ENCODE measurements at regions not wholly inside any gene's neighbourhood (a gene's known extent, or its start where the extent isn't known, plus 50 kb on each side); places are given as distances from the start of the nearest gene placed in this dataset.

- H3K4me3 ChIP-seq (ENCODE audit: low read depth in 1 of 3, low read length in 3 of 3), result no peak overlapping the region
- no peak for FAIRE-seq
Measured at GRCh38 chr9:13942695-13943094, 371.2 kb downstream of the NFIB start.

GRCh38 chr9:13942201-13942600 is 371.7 kb downstream of the NFIB start:
- Histone ChIP-seq H3K36me3 (ENCODE audit: control insufficient read depth in 3 of 3, insufficient read depth in 2 of 3, low read depth in 1 of 3, low read length in 3 of 3) (no peaks in the 10 kb centered on the region), H3K9me3 (ENCODE audit: control insufficient read depth in 2 of 2, insufficient read depth in 1 of 2, low read depth in 1 of 2, low read length in 1 of 2) (no peaks in the 10 kb centered on the region), H3K4me1 (ENCODE audit: control insufficient read depth in 3 of 3, insufficient read depth in 2 of 3, low read depth in 1 of 3, low read length in 2 of 3) (no peaks in the 10 kb centered on the region), H3K4me3 (ENCODE audit: low read depth in 1 of 3, low read length in 3 of 3) (no peak overlapping the region), H3K27me3 (ENCODE audit: control insufficient read depth in 3 of 3, insufficient read depth in 3 of 3, low read length in 3 of 3) (no peaks in the 10 kb centered on the region), H3K27ac (ENCODE audit: low read depth in 1 of 3, low read length in 2 of 3) (peak overlapping the region in 1 of 3 donors; percentile 49)
- WGBS, 3 donors, result 66 to 91% (median 90%) methylated on average over 6 of the region's 6 CpGs
- no peak for FAIRE-seq
- no peak for DNase-seq

More at GRCh38 chr9:13942695-13943094, 371.2 kb downstream of the NFIB start:
- no peaks in the 10 kb centered on the region for H3K9me3 ChIP-seq (ENCODE audit: control insufficient read depth in 2 of 2, insufficient read depth in 1 of 2, low read depth in 1 of 2, low read length in 1 of 2)
- no peaks in the 10 kb centered on the region for H3K36me3 ChIP-seq (ENCODE audit: control insufficient read depth in 3 of 3, insufficient read depth in 2 of 3, low read depth in 1 of 3, low read length in 3 of 3)
- no peak overlapping the region for H3K27ac ChIP-seq (ENCODE audit: low read depth in 1 of 3, low read length in 2 of 3)
- no peaks in the 10 kb centered on the region for H3K4me1 ChIP-seq (ENCODE audit: control insufficient read depth in 3 of 3, insufficient read depth in 2 of 3, low read depth in 1 of 3, low read length in 2 of 3)
- 60 to 64% (median 63%) methylated on average over 4 of the region's 4 CpGs for WGBS, 3 donors
- no peaks in the 10 kb centered on the region for H3K27me3 ChIP-seq (ENCODE audit: control insufficient read depth in 3 of 3, insufficient read depth in 3 of 3, low read length in 3 of 3)
- no peak for DNase-seq

- H3K4me3 ChIP-seq (ENCODE audit: low read depth in 1 of 3, low read length in 3 of 3), result no peak overlapping the region
- no peaks in the 10 kb centered on the region for H3K36me3 ChIP-seq (ENCODE audit: control insufficient read depth in 3 of 3, insufficient read depth in 2 of 3, low read depth in 1 of 3, low read length in 3 of 3)
- no peaks in the 10 kb centered on the region for H3K4me1 ChIP-seq (ENCODE audit: control insufficient read depth in 3 of 3, insufficient read depth in 2 of 3, low read depth in 1 of 3, low read length in 2 of 3)
- WGBS, 3 donors, result 66 to 76% (median 66%) methylated on average over 7 of the region's 7 CpGs
- peak in 1 of 2 donors; percentile 2 for DNase-seq
- no peaks in the 10 kb centered on the region for H3K27me3 ChIP-seq (ENCODE audit: control insufficient read depth in 3 of 3, insufficient read depth in 3 of 3, low read length in 3 of 3)
- H3K27ac ChIP-seq (ENCODE audit: low read depth in 1 of 3, low read length in 2 of 3), result no peak overlapping the region
- no peak for FAIRE-seq
- no peaks in the 10 kb centered on the region for H3K9me3 ChIP-seq (ENCODE audit: control insufficient read depth in 2 of 2, insufficient read depth in 1 of 2, low read depth in 1 of 2, low read length in 1 of 2)
Measured at GRCh38 chr9:13941714-13942113, 372.2 kb downstream of the NFIB start.

- no peaks in the 10 kb centered on the region for H3K4me1 ChIP-seq (ENCODE audit: control insufficient read depth in 3 of 3, insufficient read depth in 2 of 3, low read depth in 1 of 3, low read length in 2 of 3)
- H3K9me3 ChIP-seq (ENCODE audit: control insufficient read depth in 2 of 2, insufficient read depth in 1 of 2, low read depth in 1 of 2, low read length in 1 of 2), result no peaks in the 10 kb centered on the region
- H3K27me3 ChIP-seq (ENCODE audit: control insufficient read depth in 3 of 3, insufficient read depth in 3 of 3, low read length in 3 of 3), result no peaks in the 10 kb centered on the region
- 31 to 81% (median 44%) methylated on average over 8 of the region's 8 CpGs for WGBS, 3 donors
- H3K36me3 ChIP-seq (ENCODE audit: control insufficient read depth in 3 of 3, insufficient read depth in 2 of 3, low read depth in 1 of 3, low read length in 3 of 3), result no peaks in the 10 kb centered on the region
- H3K4me3 ChIP-seq (ENCODE audit: low read depth in 1 of 3, low read length in 3 of 3), result no peak overlapping the region
- FAIRE-seq (no peak), DNase-seq (no peak)
- no peak overlapping the region for H3K27ac ChIP-seq (ENCODE audit: low read depth in 1 of 3, low read length in 2 of 3)
Measured at GRCh38 chr9:13939701-13940490, 374.0 kb downstream of the NFIB start.

- Histone ChIP-seq H3K27ac (ENCODE audit: low read depth in 1 of 3, low read length in 2 of 3) (no peak overlapping the region), H3K27me3 (ENCODE audit: control insufficient read depth in 3 of 3, insufficient read depth in 3 of 3, low read length in 3 of 3) (no peaks in the 10 kb centered on the region), H3K9me3 (ENCODE audit: control insufficient read depth in 2 of 2, insufficient read depth in 1 of 2, low read depth in 1 of 2, low read length in 1 of 2) (no peaks in the 10 kb centered on the region), H3K36me3 (ENCODE audit: control insufficient read depth in 3 of 3, insufficient read depth in 2 of 3, low read depth in 1 of 3, low read length in 3 of 3) (no peaks in the 10 kb centered on the region), H3K4me1 (ENCODE audit: control insufficient read depth in 3 of 3, insufficient read depth in 2 of 3, low read depth in 1 of 3, low read length in 2 of 3) (no peaks in the 10 kb centered on the region), H3K4me3 (ENCODE audit: low read depth in 1 of 3, low read length in 3 of 3) (no peak overlapping the region)
- FAIRE-seq (no peak), DNase-seq (no peak)
- WGBS, 3 donors, result 45 to 48% (median 48%) methylated on average over 1 of the region's 1 CpG
Measured at GRCh38 chr9:13939134-13939533, 374.8 kb downstream of the NFIB start.

- Histone ChIP-seq H3K27ac (ENCODE audit: low read depth in 1 of 3, low read length in 2 of 3) (no peak overlapping the region), H3K27me3 (ENCODE audit: control insufficient read depth in 3 of 3, insufficient read depth in 3 of 3, low read length in 3 of 3) (no peaks in the 10 kb centered on the region), H3K4me3 (ENCODE audit: low read depth in 1 of 3, low read length in 3 of 3) (no peak overlapping the region), H3K36me3 (ENCODE audit: control insufficient read depth in 3 of 3, insufficient read depth in 2 of 3, low read depth in 1 of 3, low read length in 3 of 3) (no peaks in the 10 kb centered on the region), H3K9me3 (ENCODE audit: control insufficient read depth in 2 of 2, insufficient read depth in 1 of 2, low read depth in 1 of 2, low read length in 1 of 2) (no peaks in the 10 kb centered on the region), H3K4me1 (ENCODE audit: control insufficient read depth in 3 of 3, insufficient read depth in 2 of 3, low read depth in 1 of 3, low read length in 2 of 3) (no peaks in the 10 kb centered on the region)
- FAIRE-seq (no peak), DNase-seq (no peak)
- 88 to 89% (median 88%) methylated on average over 3 of the region's 3 CpGs for WGBS, 3 donors
Measured at GRCh38 chr9:13934416-13934815, 379.5 kb downstream of the NFIB start.

GRCh38 chr9:13933268-13933656 is 380.7 kb downstream of the NFIB start:
- WGBS, 3 donors, result 96 to 100% (median 96%) methylated on average over 1 of the region's 1 CpG
- H3K36me3 ChIP-seq (ENCODE audit: control insufficient read depth in 3 of 3, insufficient read depth in 2 of 3, low read depth in 1 of 3, low read length in 3 of 3), result no peaks in the 10 kb centered on the region
- no peaks in the 10 kb centered on the region for H3K27me3 ChIP-seq (ENCODE audit: control insufficient read depth in 3 of 3, insufficient read depth in 3 of 3, low read length in 3 of 3)
- H3K9me3 ChIP-seq (ENCODE audit: control insufficient read depth in 2 of 2, insufficient read depth in 1 of 2, low read depth in 1 of 2, low read length in 1 of 2), result no peaks in the 10 kb centered on the region
- no peaks in the 10 kb centered on the region for H3K4me1 ChIP-seq (ENCODE audit: control insufficient read depth in 3 of 3, insufficient read depth in 2 of 3, low read depth in 1 of 3, low read length in 2 of 3)
- no peak for FAIRE-seq
- H3K4me3 ChIP-seq (ENCODE audit: low read depth in 1 of 3, low read length in 3 of 3), result no peak overlapping the region
- no peak for DNase-seq
- no peak overlapping the region for H3K27ac ChIP-seq (ENCODE audit: low read depth in 1 of 3, low read length in 2 of 3)

- 75 to 81% (median 75%) methylated on average over 9 of the region's 9 CpGs for WGBS, 3 donors
- no peak overlapping the region for H3K27ac ChIP-seq (ENCODE audit: low read depth in 1 of 3, low read length in 2 of 3)
- no peaks in the 10 kb centered on the region for H3K9me3 ChIP-seq (ENCODE audit: control insufficient read depth in 2 of 2, insufficient read depth in 1 of 2, low read depth in 1 of 2, low read length in 1 of 2)
- FAIRE-seq, result no peak
- H3K36me3 ChIP-seq (ENCODE audit: control insufficient read depth in 3 of 3, insufficient read depth in 2 of 3, low read depth in 1 of 3, low read length in 3 of 3), result no peaks in the 10 kb centered on the region
- no peaks in the 10 kb centered on the region for H3K27me3 ChIP-seq (ENCODE audit: control insufficient read depth in 3 of 3, insufficient read depth in 3 of 3, low read length in 3 of 3)
- no peak overlapping the region for H3K4me3 ChIP-seq (ENCODE audit: low read depth in 1 of 3, low read length in 3 of 3)
- no peaks in the 10 kb centered on the region for H3K4me1 ChIP-seq (ENCODE audit: control insufficient read depth in 3 of 3, insufficient read depth in 2 of 3, low read depth in 1 of 3, low read length in 2 of 3)
- no peak for DNase-seq
Measured at GRCh38 chr9:13932528-13933267, 381.2 kb downstream of the NFIB start.
